ENCODE measurements at regions not wholly inside any gene's neighbourhood (a gene's known extent, or its start where the extent isn't known, plus 50 kb on each side); places are given as distances from the start of the nearest gene placed in this dataset.
"Not testable (repeated sequence)": the region's sequence is repeated elsewhere in the genome, so short reads cannot be mapped to it uniquely, and the experiment has no call there.

DNA sequence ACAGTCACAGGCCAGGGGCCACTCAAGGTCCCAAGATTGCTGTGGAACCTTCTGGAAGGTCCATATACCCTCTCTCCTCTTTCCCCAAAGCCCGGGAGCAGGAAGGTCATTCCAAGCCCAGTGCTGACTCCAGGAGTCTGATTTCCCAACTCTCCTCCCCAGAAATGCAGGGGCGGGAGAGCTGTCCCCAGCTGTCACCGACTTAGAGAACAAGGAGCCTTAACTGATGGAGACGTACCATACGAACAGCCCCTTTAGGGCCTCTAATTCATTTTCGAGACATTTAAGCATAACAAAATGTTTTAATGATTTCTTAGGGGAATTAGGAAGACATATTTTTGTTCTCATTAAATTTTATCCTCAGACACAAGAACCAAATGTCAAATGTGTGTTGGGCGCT, 99.2 kb downstream of the PHETA1 start:
- TF ChIP-seq, protein P1, sequence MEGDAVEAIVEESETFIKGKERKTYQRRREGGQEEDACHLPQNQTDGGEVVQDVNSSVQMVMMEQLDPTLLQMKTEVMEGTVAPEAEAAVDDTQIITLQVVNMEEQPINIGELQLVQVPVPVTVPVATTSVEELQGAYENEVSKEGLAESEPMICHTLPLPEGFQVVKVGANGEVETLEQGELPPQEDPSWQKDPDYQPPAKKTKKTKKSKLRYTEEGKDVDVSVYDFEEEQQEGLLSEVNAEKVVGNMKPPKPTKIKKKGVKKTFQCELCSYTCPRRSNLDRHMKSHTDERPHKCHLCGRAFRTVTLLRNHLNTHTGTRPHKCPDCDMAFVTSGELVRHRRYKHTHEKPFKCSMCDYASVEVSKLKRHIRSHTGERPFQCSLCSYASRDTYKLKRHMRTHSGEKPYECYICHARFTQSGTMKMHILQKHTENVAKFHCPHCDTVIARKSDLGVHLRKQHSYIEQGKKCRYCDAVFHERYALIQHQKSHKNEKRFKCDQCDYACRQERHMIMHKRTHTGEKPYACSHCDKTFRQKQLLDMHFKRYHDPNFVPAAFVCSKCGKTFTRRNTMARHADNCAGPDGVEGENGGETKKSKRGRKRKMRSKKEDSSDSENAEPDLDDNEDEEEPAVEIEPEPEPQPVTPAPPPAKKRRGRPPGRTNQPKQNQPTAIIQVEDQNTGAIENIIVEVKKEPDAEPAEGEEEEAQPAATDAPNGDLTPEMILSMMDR (IDR thresholded peaks at IDR 0.05; ENCODE audit: low read depth, low read length, missing control alignments): no peak
- H3K4me3 ChIP-seq (ENCODE audit: low read depth, low read length): no peak overlapping the region
- DNase-seq (ENCODE audit: low read depth): no peak
- in situ Hi-C loops (cut with HindIII; ENCODE audit: low sequenced_read_pairs): loop anchor here (10.0 kb wide), 1 partner anchor 75 kb away; no protein-coding TSS in a partner anchor

DNA sequence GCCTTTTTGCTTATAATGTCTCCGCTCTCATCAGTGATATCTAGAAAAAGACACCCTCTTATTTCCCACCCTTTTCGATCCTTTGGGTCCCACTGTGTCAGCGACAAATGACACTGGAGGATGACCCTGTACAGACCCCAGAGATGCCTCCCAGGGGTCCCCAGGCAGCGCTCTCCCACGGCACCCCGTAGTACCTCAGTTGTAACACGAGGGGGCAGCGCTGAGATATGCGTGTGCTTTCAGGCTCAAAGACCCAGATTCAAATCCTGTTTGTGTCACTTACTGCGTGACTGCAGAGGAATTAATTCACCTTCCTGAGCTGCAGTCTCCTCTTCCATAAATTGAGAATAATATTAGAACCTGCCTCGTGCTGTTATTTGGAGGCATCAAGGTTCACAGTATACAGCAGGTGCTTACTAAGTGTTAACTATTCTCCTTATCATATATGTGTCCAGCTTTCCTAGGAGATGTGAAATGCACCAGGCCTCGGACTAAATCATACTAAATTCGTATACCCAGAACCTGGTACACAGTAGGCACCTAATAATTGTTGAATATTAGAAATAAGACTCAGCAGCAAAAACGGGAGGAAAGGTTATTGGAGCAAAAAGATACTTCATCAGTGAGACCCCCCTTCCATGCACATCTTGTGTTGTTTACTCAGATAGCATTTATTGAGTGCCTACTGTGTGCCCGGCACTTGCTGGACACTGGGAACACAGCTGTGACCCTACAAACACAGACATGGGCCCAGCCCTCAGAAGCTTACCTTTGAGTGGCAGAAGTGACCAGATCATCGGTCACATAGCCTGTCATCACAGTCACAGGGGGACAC, 99.9 kb downstream of the PHETA1 start:
- no peak overlapping the region for H3K4me3 ChIP-seq (ENCODE audit: low read depth, low read length)
- TF ChIP-seq, protein P1 (IDR thresholded peaks at IDR 0.05; ENCODE audit: low read depth, low read length, missing control alignments): peak; percentile 49
- DNase-seq (ENCODE audit: low read depth): no peak
- in situ Hi-C loops (cut with HindIII; ENCODE audit: low sequenced_read_pairs): loop anchor here (10.0 kb wide), 1 partner anchor 76 kb away; no protein-coding TSS in a partner anchor

DNA sequence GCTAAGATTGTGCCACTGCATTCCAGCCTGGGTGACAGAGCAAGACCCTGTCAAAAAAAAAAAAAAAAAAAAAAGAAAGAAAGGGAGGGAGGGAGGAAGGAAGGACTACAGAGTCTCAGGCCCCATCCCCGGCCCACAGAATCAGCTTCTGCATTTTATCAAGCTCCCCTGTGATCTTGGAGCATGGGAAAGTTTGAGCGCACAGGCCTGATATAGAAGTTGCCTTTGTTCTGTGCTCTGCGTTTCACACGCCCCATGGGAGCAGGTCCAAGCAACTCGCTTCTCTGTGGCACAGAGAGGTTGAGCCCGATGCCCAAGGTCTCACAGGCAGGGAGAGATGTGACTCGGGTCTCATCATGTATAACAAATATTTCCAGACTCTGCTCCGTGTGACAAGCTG, 101.8 kb downstream of the PHETA1 start:
- in situ Hi-C loops (cut with HindIII; ENCODE audit: low sequenced_read_pairs): loop anchor here (10.0 kb wide), 1 partner anchor 78 kb away; no protein-coding TSS in a partner anchor
- H3K4me3 ChIP-seq (ENCODE audit: low read depth, low read length): no peak overlapping the region
- no peak for DNase-seq (ENCODE audit: low read depth)
- TF ChIP-seq, protein P1 (IDR thresholded peaks at IDR 0.05; ENCODE audit: low read depth, low read length, missing control alignments): no peak

DNA sequence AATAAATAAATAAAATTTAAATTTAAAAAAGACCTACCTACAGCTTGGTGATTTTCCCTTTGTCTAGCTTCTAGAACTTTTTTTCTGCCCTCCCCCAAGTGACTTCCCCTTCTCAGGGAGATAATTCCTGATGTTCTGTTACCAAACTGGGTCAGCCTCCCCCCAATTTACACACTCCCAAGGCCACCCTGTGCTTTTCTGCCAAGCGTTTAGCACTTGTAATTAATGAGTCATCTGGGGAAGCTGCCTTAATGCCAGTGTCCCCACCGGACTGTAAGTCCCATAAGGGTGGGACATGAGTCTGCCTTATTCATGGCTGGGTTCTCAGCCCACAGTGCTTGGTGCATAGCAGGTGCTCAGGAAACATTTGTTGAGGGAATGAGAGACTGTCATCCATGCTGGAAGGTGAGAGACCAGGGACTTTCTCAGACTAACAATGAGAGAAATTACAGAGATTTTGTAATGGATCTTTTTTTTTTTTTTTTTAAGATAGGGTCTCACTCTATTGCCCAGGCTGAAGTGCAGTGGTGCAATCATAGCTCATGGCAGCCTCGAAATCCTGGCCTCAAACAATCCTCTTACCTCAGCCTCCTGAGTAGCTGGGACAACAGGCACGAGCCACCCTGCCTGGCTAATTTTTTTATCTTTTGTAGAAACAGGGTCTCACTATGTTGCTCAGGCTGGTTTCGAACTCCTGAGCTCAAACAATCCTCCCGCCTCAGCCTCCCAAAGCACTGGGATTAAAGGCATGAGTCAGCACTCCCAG, 106.8 kb downstream of the PHETA1 start:
- in situ Hi-C loops (cut with HindIII; ENCODE audit: low sequenced_read_pairs): loop anchor here (10.0 kb wide), 1 partner anchor 83 kb away; no protein-coding TSS in a partner anchor
- TF ChIP-seq, protein P1 (IDR thresholded peaks at IDR 0.05; ENCODE audit: low read depth, low read length, missing control alignments): no peak
- H3K4me3 ChIP-seq (ENCODE audit: low read depth, low read length): no peak overlapping the region
- DNase-seq (ENCODE audit: low read depth): no peak

DNA sequence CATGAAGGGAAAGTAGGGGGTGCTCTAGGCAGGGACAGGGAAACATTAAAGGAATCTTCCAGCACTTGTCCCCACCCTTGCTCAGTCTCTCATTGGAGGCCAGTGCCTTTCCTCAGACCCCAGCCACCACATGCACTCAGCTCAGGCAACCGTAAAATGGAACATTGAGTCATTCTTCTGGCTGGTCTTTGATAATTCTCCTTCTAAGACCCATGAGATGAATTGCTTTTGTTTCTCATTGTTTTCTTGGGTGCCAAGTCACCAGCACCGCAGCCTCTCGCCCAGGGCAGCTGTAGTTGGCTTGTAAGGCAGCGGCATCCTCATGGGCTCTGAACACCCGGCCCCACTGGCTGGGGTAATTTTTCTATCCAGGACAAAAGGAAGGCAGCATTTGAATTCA, 108.2 kb downstream of the PHETA1 start:
- no peak overlapping the region for H3K4me3 ChIP-seq (ENCODE audit: low read depth, low read length)
- TF ChIP-seq, protein P1 (IDR thresholded peaks at IDR 0.05; ENCODE audit: low read depth, low read length, missing control alignments): no peak
- in situ Hi-C loops (cut with HindIII; ENCODE audit: low sequenced_read_pairs): loop anchor here (10.0 kb wide), 1 partner anchor 84 kb away; no protein-coding TSS in a partner anchor
- no peak for DNase-seq (ENCODE audit: low read depth)

DNA sequence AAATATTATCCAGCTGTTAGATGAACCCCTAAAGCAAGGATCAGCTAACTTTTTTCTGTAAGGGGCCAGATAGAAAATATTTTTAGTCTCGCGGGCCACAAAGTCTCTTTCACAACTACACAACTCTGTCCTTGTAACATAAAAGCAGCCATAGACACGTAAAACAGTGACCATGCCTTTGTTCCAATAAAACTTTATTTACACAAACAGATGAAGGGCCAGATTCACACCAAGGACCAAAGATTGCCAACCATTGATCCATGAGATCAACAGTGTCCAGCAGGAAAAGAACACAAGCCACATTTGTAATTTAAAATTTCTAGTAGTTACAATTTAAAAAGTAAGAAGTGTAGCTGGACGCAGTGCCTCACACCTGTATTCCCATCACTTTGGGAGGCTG, 109.7 kb downstream of the PHETA1 start:
- in situ Hi-C loops (cut with HindIII; ENCODE audit: low sequenced_read_pairs): no loop called here
- DNase-seq (ENCODE audit: low read depth): no peak
- H3K4me3 ChIP-seq (ENCODE audit: low read depth, low read length): no peak overlapping the region
- TF ChIP-seq, protein P1 (IDR thresholded peaks at IDR 0.05; ENCODE audit: low read depth, low read length, missing control alignments): no peak

DNA sequence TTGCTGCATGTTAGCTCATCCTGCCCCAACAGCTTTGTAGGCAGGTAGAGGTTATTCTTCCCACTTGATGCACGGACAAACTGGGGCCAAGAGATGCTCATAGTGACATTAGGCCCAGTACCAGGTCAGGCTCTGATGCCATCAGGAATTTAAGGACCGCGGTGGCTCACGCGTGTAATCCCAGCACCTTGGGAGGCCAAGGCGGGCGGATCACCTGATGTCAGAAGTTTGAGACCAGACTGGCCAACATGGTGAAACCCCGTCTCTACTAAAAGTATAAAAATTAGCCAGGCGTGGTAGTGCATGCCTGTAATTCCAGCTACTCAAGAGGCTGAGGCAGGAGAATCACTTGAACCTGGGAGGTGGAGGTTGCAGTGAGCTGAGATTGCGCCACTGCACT, 110.8 kb downstream of the PHETA1 start:
- DNase-seq (ENCODE audit: low read depth); in situ Hi-C loops (cut with HindIII; ENCODE audit: low sequenced_read_pairs); H3K4me3 ChIP-seq (ENCODE audit: low read depth, low read length): not testable (repeated sequence)

All from astrocyte of the cerebellum (primary cell).